HG03565 (cell line): ENCODE measurements at regions not wholly inside any gene's neighbourhood (a gene's known extent, or its start where the extent isn't known, plus 50 kb on each side); places are given as distances from the start of the nearest gene placed in this dataset.
"Not testable (repeated sequence)": the region's sequence is repeated elsewhere in the genome, so short reads cannot be mapped to it uniquely, and the experiment has no call there.

Experiments
- ATAC-seq: cut with Tn5 transposase; IDR thresholded peaks from one replicate; pipeline ENCODE4 v1.9.1; 2021; ENCODE audit warnings: mild to moderate bottlenecking, moderate library complexity; ENCODE audit not compliant: unreplicated experiment

DNA sequence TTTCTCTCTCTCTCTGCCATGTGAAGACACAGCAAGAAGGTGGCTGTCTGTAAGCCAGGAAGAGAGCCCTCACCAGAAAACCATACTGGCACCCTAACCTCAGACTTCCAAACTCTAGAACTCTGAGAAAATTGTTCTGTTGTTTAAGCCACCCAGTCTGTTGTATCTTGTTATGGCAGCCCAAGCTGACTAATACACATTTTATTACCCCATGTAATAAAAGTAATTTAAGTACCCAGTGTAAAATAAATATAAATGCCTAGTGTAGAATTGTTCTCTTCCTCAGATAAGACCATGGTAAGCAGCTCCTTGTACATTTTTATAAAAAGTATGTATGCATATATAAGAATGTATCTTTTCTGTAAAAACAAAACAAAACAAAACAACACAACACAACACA is 119.7 kb downstream of the DTL start:
- no peak for ATAC-seq

GRCh38 chr1:212157252-212157651 is 121.7 kb downstream of the DTL start:
- ATAC-seq = no peak

DNA sequence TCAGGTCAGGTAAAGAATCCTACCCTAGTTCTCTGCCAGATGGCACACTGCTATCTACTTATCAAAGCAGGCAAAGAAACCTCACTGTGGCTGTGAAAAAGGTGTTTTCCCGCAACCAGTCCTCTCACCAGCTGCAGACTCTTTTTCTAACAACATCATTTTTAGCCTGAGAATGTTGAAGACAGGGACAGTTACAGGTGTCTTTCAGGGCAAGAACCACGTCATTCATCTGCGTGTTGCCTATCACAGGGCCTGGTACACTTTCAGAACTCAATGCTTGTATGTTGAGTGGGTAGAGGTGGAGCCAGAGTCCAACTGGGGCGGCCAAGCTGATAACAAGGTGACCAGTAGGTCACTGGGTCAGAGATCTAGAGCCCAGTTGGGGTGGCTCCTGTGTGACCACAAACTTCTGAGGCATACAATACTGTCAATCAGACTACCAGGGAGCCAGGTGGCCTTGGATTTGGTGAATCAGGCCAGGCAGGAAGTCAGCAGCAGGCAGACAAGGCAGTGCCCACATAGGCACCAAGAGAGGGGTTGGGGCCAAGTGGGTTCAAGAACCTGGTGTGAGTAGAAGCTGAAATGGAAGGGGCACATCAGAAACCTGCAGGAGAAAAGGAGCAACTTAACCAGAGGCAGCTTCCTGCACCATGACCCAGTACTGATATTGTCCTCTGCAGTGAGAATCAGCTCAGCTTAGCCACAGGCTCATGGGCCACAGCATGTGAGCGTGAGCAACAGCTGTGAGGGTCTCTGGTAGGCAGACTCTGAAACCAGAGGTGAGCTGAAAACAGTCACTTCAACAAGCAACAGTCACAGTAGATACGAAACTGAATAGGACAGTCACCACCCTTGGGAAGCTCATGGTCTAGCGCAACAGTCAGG is 123.6 kb downstream of the DTL start:
- peak; percentile 43 for ATAC-seq

DNA sequence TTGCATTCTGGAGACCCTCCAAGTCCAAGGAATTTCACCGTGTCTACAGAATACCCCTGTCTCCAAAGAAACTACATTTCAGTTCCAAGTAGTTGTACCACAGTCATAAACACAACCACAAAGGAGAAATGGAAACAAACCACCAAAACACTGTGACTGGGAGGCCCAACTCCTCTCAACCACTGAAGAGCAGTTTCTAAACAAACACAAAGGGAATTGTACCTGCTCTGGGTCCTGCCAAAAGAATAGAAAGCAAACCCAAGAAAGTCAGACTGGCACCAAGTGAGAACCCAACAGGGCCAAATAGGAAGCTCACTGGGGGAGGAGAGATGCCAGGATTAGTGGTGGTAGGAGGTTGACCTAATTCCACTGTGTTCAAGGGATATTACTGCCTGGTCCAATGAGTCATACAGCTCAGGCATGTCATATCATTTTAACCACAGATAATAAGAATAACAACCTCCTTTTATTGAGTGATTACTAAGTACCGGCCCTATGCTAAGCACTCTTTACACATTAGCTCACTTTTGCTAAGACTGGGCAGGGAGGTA is 123.9 kb upstream of the PPP2R5A start:
- ATAC-seq = no peak

- peak; percentile 42 for ATAC-seq
These were observed 122.6 kb upstream of the PPP2R5A start for GRCh38 chr1:212162635-212163034.

- ATAC-seq = no peak
These were observed 120.9 kb upstream of the PPP2R5A start for GRCh38 chr1:212164095-212164872.

GRCh38 chr1:212166244-212166643 is 119.0 kb upstream of the PPP2R5A start:
- no peak for ATAC-seq

GRCh38 chr1:212166644-212167043 is 118.6 kb upstream of the PPP2R5A start:
- no peak for ATAC-seq

DNA sequence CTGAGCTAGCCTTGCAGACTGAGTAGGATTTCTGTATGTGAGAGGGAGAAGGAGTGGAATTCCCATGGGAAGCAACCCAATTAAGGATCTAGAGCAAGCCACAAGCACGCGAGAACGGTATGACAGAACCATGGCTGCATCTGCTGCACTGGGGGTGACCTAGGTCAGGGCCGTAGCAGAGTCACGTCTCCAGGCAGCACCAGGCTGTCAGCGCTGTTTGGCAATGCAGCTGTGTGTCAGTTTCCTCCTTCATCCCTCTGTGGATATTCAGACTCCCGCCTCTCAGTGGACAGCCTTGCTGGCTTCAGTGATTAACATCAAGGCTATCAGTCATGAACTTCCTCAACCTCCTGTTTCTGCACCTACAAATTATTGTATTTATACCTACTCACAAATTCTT is 118.1 kb upstream of the PPP2R5A start:
- ATAC-seq = no peak

DNA sequence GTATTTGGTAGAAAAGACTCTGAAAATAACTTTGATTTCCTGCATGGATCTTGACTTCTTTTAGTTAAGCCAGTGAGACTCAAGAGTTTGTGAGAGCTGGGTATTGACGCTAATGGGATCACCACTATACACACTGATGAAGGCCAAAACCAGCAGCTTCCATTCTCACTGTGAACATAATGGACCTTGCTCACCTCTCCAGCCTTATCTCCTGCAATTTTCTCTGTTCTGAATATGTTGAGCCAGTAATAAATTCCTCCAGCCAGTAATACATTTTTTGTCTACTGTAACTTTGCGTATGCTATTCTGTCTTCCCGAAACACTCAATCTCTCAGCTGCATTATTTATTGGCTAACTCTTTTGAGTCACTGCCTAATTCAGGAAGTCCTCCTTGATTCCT is 111.6 kb upstream of the PPP2R5A start:
- ATAC-seq = no peak

DNA sequence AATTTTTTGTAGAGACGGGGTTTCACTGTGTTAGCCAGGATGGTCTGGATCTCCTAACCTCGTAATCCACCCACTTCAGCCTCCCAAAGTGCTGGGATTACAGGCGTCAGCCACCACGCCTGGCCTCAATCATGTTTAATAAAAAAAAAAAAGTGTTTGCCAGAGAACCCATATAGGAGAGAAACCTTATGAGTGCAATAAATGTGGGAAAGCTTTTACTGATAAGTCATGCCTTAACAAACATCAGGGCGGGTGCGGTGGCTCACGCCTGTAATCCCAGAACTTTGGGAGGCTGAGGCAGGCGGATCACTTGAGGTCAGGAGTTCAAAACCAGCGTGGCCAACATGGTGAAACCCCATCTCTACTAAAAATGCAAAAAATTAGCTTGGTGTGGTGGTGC is 110.9 kb upstream of the PPP2R5A start:
- ATAC-seq = not testable (repeated sequence)

- no peak for ATAC-seq
These were observed 107.7 kb upstream of the PPP2R5A start for GRCh38 chr1:212177542-212177941.

DNA sequence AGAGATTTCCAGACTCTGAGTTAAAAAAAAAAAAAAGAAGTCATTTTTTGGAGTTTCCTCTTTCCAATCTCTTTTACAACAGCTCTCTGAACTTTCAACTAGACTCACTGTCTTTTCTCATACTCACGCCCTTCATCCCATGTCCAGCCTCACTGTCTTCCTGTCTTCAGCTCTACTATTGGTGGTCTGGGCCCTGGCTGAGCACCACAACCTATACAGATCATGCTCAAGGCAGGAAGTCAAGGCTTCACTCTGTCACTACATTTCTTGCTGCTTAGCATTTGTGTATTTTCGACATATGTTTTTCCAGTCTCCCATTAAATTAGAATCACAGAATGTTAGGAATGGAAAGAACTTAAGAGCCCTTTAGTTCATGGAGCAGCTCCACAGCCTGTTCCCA is 106.4 kb upstream of the PPP2R5A start:
- ATAC-seq = no peak

DNA sequence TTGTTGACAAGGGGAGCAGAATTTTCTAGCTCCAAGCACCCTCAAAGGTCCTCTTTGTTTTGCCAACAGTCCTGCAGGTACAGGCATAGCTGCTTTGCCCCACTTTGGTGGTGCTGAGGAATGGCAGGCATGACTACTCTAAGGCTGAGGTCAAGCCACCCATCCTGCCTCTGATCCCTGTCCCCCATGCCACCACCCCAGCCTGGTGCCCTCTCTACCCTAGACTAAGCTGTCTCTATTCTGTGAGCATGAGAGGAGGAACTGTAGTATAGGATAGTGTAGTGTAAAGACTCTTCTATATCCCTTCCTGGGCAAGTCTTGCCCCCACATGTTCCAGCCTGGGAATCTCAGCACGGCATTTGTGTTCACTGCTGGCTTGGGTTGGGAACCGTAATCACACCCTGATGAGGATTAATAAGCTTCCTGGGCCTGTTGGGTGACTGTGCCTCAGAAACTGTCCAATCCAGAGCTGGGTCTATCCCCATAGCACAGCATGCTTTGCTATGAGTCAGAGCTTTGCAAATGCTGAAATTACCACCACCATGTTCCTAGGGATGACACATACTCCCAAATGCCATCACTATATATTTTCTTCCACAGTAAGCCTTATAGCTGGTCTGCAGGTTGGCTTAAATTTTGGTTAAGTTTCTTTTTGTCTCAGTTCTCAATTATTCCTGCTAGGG is 105.7 kb upstream of the PPP2R5A start:
- no peak for ATAC-seq

- no peak for ATAC-seq
These were observed 104.0 kb upstream of the PPP2R5A start for GRCh38 chr1:212181015-212181882.

- ATAC-seq = no peak
These were observed 103.0 kb upstream of the PPP2R5A start for GRCh38 chr1:212182171-212182570.

- no peak for ATAC-seq
These were observed 102.6 kb upstream of the PPP2R5A start for GRCh38 chr1:212182579-212182978.

GRCh38 chr1:212186427-212187207 is 98.6 kb upstream of the PPP2R5A start:
- ATAC-seq = peak; percentile 97

DNA sequence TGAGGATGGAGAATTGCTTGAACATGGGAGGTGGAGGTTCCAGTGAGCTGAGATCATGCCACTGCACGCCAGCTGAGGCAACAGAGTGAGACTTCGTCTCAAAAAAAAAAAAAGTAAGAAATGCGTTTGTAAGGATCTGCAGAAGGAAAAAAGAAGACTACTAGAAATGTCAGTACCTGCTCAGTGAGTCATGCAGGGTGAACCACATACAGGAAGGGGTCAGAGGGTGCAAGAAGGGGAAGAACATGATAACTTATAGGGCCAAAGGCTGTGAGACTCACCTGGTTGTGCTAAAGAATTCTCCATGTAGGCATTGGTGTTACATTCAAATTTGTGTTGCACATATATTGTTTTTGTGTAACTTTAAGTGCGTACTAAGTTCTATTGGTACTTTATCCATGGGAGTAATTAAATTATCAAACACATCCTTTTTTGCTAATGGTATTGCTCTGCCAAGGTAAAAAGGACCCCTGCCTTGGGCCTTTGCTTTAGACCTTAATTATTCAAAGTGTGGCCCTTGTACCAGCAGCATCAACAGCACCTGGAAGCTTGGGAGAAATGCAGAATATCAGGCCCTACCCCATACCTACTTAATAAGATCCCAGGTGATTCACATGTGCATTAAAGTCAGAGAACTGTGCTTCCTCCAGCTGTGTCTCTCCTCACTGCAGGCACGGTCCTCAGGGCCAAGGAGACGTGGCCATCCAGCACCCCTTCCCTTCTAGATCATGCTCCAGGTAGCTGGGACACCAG is 96.4 kb upstream of the PPP2R5A start:
- no peak for ATAC-seq
